ENCODE measurements at regions not wholly inside any gene's neighbourhood (a gene's known extent, or its start where the extent isn't known, plus 50 kb on each side); places are given as distances from the start of the nearest gene placed in this dataset.
"Not testable (repeated sequence)": the region's sequence is repeated elsewhere in the genome, so short reads cannot be mapped to it uniquely, and the experiment has no call there.

DNA sequence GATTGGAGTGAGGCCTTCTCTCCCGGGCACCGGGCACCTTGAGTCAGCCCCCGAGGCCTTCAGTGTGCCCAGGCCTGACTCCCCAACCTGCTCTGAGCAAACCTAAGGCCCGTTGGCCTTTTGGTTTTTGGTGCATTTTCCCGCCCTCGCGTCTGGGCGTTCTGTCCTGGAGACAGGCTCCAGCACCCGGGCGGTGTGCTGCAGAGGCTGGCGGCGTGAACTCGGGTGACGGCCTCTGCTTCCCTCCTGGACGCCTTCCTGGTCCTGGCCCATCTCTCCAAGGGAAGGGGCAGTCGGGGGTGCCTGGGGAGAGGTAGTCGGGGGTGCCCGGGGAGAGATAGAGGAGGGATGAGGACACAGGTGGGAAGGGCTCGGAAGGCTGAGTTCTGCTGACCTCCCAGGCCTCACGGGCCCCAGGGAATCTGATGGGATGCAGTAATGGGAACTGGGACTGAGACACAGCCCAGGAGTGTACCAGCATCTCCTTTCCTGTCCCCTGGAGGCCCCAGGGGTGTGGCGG is 1326.4 kb downstream of the BRD1 start:
- no peaks in the 10 kb centered on the region for H3K4me1 ChIP-seq
- H3K27me3 ChIP-seq = peaks cover 0 to 10% (median 0%) of the 10 kb centered on the region in 3 donors
- H3K36me3 ChIP-seq = no peaks in the 10 kb centered on the region
- TF ChIP-seq POLR2A (IDR thresholded peaks at IDR 0.05) (no peak), EP300 (IDR thresholded peaks at IDR 0.05) (no peak), POLR2AphosphoS5 (IDR thresholded peaks at IDR 0.05) (no peak)
- TF ChIP-seq, protein P1, sequence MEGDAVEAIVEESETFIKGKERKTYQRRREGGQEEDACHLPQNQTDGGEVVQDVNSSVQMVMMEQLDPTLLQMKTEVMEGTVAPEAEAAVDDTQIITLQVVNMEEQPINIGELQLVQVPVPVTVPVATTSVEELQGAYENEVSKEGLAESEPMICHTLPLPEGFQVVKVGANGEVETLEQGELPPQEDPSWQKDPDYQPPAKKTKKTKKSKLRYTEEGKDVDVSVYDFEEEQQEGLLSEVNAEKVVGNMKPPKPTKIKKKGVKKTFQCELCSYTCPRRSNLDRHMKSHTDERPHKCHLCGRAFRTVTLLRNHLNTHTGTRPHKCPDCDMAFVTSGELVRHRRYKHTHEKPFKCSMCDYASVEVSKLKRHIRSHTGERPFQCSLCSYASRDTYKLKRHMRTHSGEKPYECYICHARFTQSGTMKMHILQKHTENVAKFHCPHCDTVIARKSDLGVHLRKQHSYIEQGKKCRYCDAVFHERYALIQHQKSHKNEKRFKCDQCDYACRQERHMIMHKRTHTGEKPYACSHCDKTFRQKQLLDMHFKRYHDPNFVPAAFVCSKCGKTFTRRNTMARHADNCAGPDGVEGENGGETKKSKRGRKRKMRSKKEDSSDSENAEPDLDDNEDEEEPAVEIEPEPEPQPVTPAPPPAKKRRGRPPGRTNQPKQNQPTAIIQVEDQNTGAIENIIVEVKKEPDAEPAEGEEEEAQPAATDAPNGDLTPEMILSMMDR (IDR thresholded peaks at IDR 0.05) = no peak
- DNase-seq = no peak
- no peak overlapping the region for H3K4me3 ChIP-seq
- H3K27ac ChIP-seq = no peak overlapping the region
- intact Hi-C loops (cut with DNase I) = no loop called here
- 88 to 92% methylated on average over 21 of the region's 21 CpGs for WGBS, 2 donors
- no peaks in the 10 kb centered on the region for H3K9me3 ChIP-seq

DNA sequence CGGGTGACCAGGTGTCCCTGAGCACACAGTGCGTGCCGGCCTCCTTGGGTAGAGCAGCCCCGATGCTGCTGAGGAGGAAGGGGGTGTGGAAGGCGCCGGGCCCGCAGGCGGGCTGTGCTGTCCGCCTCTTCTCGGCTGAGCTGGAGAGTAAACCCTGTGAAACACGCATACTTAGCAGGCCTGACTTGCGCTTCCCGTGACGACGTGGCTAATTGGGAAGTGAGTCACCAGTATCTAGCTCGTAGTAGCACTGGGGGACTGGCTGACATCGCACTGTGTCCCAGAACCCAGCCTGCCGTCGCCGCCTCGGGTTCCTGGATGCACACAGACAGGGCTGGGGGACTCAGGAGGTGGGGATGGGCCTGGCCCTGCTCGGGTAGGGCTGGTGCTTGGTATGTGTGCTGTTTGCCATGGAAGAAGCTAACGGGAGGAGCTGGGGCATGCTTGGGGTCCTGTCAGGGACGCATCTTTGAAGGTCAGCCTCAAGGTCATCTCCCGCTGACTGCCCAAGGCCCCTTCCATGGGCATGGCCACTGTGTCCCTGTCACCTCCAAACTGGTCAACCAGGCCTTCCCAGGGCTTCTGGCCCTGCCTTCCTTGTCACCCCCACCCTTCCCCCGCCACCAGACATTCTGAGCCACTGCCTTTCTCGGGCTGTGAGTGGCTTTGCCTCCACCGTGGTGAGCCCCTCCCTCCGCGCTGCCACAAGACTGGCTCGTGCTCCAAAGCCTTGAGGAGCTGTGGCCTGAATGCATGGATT is 1327.0 kb downstream of the BRD1 start:
- H3K27me3 ChIP-seq = peaks cover 0 to 10% (median 0%) of the 10 kb centered on the region in 3 donors
- no peak overlapping the region for H3K4me3 ChIP-seq
- WGBS, 2 donors = 69 to 77% methylated on average over 31 of the region's 31 CpGs

GRCh38 chr22:48499456-48500425 is 1327.9 kb downstream of the BRD1 start:
- no peak for DNase-seq
- intact Hi-C loops (cut with DNase I) = no loop called here
- H3K27ac ChIP-seq = no peak overlapping the region
- H3K4me3 ChIP-seq = no peak overlapping the region
- WGBS, 2 donors = 73 to 78% methylated on average over 26 of the region's 26 CpGs
- TF ChIP-seq, protein P1 (IDR thresholded peaks at IDR 0.05) = no peak
- no peak for TF ChIP-seq POLR2AphosphoS5 (IDR thresholded peaks at IDR 0.05)
- TF ChIP-seq POLR2A (IDR thresholded peaks at IDR 0.05) = no peak
- no peak for TF ChIP-seq EP300 (IDR thresholded peaks at IDR 0.05)
- no peaks in the 10 kb centered on the region for H3K4me1 ChIP-seq
- H3K27me3 ChIP-seq = peaks cover 0 to 10% (median 0%) of the 10 kb centered on the region in 3 donors
- no peaks in the 10 kb centered on the region for H3K36me3 ChIP-seq
- no peaks in the 10 kb centered on the region for H3K9me3 ChIP-seq

More for the DNA sequence above, 1327.0 kb downstream of the BRD1 start:
- Histone ChIP-seq H3K9me3 (no peaks in the 10 kb centered on the region), H3K27ac (no peak overlapping the region), H3K4me1 (no peaks in the 10 kb centered on the region), H3K36me3 (no peaks in the 10 kb centered on the region)
- intact Hi-C loops (cut with DNase I) = no loop called here
- DNase-seq = no peak
- TF ChIP-seq POLR2A (IDR thresholded peaks at IDR 0.05) = no peak

DNA sequence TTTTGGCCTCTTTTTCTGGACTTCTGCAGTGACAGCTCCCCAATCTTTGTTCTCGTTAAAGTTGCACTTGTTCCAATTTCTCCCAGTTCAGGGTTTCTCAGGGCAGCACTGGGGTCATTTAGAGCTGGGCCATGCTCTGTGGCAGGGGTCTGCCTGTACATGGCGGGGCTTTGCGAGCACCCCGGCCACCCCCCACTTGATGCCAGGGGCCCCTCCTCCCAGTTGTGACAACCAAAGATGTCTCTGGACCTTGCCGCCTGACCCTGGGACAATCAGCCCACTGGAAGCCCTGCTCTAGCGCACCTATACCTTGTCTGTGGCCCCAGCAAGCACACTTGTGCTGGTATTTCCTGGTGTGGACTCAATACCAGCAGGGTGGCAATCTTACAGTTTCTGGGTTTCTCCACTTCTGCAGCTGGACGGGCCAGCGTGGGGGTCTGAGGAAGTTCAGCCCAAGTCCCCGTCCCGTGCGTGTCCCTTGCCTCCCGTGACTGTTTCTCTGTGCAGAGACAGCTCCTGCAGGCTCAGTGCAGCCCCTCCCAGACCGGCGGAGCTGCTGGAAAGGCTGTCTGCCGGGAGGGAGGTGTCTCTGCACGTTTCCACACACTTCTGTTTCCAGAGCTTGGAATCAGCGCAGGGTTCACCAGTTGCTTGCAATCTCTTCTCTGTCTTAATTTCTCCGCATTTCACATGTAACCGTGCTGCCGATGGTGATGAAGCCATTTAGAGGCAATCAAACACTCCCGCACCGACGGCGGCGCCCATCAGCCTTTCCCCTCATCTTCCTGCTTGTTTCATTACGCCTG is 1328.9 kb downstream of the BRD1 start:
- peaks cover 0 to 10% (median 0%) of the 10 kb centered on the region in 3 donors for H3K27me3 ChIP-seq
- no peak overlapping the region for H3K27ac ChIP-seq
- no peak overlapping the region for H3K4me3 ChIP-seq
- intact Hi-C loops (cut with DNase I) = no loop called here
- TF ChIP-seq POLR2AphosphoS5 (IDR thresholded peaks at IDR 0.05) (no peak), POLR2A (IDR thresholded peaks at IDR 0.05) (no peak), EP300 (IDR thresholded peaks at IDR 0.05) (no peak)
- TF ChIP-seq, protein P1 (IDR thresholded peaks at IDR 0.05) = no peak
- H3K9me3 ChIP-seq = no peaks in the 10 kb centered on the region
- WGBS, 2 donors = 50 to 68% methylated on average over 26 of the region's 26 CpGs
- H3K36me3 ChIP-seq = no peaks in the 10 kb centered on the region
- no peaks in the 10 kb centered on the region for H3K4me1 ChIP-seq
- DNase-seq = no peak

- H3K36me3 ChIP-seq; intact Hi-C loops (cut with DNase I); DNase-seq; H3K27ac ChIP-seq; H3K4me1 ChIP-seq; H3K4me3 ChIP-seq; H3K9me3 ChIP-seq; H3K27me3 ChIP-seq: not testable (repeated sequence)
- WGBS, 2 donors = 78 to 90% methylated on average over 11 to 12 of the region's 16 CpGs
Measured at GRCh38 chr22:48497743-48498520, 1329.7 kb downstream of the BRD1 start.
